DMS114 treated with DMSO at 0.1 percent for 48 hours (cell line): ENCODE measurements at regions not wholly inside any gene's neighbourhood (a gene's known extent, or its start where the extent isn't known, plus 50 kb on each side); places are given as distances from the start of the nearest gene placed in this dataset.

Experiments
- DNase-seq: peaks from one replicate; lab custom pipeline; 2025; ENCODE audit not compliant: unreplicated experiment; lab: John Stamatoyannopoulos, UW

GRCh38 chr11:64456509-64457320 is 97.8 kb downstream of the RPS6KA4 start:
- DNase-seq, result no peak

DNA sequence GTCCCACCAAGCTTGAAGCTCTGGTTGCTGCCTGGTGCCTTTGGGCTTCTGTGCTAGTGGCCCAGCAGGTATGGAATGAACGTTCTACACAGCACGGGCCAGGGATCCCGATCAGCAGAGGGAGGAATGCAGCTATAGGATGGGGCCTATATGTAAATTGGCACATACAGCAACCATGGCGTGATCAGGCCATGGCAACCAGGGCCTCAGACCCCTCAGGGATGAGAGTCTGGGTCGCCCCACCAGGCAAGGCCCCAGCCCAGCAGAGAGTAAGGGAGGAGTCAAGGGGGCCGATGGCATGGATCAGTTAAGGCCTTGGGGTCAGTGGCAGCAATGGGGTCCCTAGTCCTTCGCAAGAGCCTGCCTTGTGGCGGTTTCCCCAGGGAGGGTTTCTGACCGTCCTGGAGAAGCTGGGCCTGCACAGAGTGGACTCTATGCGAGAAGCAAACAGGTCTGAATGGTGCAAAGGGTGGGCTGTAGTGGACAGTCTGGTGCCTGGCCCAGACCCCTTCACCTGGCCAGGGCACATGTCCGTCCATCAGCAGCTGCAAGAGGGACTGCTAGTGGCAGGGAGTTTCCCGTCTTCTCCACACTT is 98.2 kb upstream of the SLC22A11 start:
- no peak for DNase-seq

GRCh38 chr11:64458997-64459396 is 96.7 kb upstream of the SLC22A11 start:
- no peak for DNase-seq

DNA sequence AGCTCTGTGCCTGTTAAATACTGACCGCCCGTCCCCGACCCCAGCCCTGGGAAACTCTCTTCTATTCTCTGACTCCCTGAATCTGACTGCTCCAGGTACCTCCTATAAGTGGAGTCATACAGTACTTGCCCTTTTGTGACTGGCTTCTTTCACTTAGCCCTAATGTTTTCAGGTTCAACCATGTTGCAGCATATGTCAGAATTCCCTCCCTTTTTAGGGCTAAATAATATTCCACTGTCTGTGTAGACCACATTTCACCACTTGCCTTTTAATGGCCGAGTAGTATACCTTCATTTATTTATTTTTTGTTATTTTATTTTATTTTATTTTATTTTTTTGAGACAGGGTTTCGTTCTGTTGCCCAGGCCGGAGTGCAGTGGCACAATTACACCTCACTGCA is 96.1 kb upstream of the SLC22A11 start:
- DNase-seq, result no peak

- no peak for DNase-seq
Measured at GRCh38 chr11:64461081-64461480, 94.7 kb upstream of the SLC22A11 start.

GRCh38 chr11:64466115-64466718 is 89.5 kb upstream of the SLC22A11 start:
- no peak for DNase-seq

DNA sequence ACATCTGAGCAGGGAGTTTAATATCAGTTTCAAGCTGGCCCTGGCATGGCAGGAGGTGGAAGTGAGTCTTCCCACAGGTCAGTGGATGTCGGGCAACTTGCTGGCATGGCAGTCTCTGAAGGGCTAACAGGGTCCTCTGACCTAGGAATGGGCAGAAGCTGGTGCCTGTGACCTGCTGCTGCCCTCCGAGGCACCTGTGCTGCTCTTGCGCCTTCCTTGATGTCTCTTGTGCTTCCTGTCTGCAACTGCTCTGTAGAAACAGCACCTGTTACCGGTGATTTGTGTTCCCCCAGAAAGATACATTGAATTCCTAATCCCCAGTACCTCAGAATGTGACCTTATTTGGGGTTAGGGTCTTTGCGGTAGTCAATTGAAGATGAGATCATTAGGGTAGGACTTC is 86.5 kb upstream of the SLC22A11 start:
- DNase-seq, result no peak

GRCh38 chr11:64472593-64473455 is 82.9 kb upstream of the SLC22A11 start:
- DNase-seq, result no peak

DNA sequence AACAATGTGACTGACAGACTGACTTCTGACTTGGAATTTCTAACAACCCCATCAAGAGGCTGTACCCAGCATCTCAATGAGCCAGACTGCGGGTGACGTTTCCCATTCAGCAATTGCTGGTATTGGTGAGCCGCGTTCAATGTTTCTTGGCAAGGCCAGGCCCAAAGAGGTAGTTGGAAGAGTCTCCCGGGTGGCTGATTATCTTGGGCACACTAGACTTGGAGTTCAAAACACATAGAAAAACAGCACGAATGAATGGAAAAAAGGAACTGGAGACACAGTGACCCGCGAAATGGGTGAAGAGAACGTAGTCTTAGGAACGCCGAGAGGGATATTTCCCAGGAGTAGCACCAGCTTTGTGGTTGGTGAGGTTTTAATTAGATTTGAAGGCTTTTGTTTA is 81.1 kb upstream of the SLC22A11 start:
- no peak for DNase-seq

- DNase-seq, result no peak
Measured at GRCh38 chr11:64475145-64475544, 80.6 kb upstream of the SLC22A11 start.

DNA sequence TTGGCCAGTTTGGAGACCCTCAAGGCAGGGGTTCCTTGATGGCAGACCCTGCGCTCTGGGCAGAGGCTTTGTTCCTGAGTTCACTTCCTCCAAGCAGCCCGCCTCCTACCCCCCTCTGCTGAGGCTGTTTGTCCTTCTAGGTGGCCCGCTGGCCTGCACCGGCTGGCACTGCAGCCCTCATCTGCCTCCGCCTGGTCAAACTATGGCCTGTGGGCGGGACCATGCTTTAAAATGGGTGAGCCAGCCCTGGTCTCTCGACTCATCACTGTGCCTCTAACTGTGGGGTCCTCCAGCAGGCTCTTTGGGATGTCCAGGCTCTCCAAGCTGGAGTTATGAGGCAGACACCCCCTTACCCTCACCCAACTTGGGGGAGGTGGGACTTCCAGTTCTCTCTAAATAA is 78.9 kb upstream of the SLC22A11 start:
- DNase-seq, result no peak

DNA sequence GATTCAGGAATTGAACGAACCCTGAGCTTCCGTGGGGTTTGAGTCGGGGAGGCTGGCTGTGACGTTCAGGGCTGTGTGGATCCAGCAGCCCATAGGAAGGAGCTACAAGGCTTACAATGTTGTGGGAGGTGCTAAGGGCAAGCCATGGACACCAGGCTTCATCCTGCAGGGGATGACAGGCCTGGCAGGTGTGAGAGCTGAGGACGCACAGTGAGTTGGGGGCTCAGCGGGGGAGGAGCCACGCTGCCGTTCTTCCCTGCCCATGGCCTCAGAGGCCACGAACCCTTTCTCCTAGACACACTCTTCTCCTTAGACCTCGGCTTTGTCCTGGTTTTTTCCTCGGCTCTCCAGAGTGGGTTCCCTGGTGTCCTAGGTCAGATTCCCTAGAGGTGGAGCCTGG is 78.1 kb upstream of the SLC22A11 start:
- DNase-seq, result no peak

DNA sequence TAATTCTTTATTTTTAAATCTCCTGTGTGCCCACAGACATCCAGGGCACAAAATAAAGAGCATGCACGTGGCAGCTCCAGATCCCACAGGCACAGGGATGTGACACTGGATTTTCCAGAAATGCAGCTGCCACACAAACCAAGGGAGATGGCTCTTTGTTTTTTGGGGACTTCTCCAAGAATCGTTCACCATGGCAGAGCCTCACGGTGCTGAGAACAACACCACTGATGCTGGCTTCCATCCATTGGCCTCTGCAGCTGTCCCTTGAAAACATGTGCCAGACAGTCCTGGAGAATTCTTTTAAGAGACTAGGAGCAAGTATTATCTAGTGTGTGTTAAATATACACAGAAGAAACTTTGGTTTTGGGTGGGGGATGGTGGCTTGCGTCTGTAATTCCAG is 73.2 kb upstream of the SLC22A11 start:
- DNase-seq, result no peak

DNA sequence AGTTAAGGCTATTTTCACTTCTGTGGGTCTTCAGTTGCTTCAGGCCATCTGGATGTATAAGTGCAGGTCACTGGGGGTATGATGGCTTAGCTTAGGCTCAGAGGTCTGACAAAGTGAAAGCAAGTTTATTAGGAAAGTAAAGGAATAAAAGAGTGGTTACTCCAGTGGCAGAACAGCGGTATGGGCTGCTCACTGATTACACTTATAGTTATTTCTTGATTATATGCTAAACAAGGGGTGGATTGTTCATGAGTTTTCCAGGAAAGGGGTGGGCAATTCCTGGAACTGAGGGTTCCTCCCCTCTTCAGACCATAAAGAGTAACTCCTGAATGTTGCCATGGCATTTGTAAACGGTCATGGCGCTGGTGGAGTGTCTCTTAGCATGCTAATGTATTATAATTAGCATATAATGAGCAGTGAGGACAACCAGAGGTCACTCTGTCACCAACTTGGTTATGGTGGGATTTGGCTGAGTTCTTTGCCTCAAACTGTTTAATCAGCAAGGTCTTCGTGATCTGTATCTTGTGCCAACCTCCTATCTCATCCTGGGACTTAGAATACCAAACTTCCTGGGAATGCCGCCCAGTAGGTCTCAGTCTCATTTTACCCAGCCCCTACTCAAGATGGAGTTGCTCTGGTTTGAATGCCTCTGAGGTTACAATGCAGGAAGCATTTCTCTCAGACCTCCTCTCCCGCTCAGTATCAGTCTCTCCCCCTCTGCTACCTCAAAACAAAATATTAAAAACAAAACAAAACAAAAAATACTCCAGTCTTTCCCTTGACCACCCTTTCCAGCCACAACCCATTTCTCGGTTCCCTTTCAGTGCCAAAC is 71.3 kb upstream of the SLC22A11 start:
- no peak for DNase-seq

DNA sequence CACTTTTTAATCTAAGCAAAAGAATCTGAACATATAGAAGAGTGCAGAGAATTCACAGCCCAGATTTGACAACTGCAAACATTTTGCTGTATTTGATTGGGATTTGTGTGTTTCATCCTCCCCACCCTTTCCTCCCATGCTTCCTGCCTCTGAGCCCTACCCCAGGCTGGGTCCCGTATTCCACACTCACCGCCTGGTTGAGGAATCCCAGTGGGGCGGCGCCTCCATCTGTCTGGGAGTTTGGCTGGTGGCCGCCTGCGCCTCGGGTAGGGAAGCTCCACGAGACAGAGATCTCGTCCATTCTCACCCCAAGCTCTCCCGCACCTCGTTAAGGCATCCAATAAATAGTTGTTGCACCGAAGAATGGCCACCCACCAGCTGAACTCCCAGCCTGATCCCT is 70.7 kb upstream of the SLC22A11 start:
- DNase-seq, result no peak

DNA sequence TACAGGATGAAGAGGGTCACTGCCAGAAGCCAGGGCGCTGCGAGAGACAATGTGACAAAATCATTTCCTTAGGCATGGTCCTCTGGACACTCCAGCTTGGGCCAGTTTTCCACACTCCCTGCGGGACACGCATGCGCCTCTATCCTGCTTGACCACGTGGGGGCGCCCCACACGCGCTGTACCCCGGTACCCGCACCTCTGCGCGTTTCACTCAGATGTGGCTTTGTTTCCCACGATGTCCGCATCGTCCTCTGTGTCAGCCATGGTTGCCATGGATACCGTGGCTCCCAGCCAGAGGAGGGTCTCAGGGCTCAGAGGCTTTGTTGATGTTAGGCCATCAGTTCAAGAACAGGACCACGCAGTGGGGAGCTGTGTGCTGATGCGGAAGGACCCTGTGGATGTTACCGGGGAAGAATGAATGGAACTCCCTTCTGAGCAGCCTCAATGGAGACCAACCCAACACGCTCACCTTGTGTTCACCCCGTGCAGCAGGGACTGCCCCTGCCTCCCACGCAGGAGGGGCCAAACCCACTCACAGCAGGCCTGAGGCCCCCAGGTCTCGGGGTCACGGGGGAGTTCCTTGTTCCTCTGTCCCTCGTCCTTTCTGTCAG is 65.8 kb upstream of the SLC22A11 start:
- DNase-seq, result peak; percentile 15

GRCh38 chr11:64490562-64491216 is 65.1 kb upstream of the SLC22A11 start:
- no peak for DNase-seq

DNA sequence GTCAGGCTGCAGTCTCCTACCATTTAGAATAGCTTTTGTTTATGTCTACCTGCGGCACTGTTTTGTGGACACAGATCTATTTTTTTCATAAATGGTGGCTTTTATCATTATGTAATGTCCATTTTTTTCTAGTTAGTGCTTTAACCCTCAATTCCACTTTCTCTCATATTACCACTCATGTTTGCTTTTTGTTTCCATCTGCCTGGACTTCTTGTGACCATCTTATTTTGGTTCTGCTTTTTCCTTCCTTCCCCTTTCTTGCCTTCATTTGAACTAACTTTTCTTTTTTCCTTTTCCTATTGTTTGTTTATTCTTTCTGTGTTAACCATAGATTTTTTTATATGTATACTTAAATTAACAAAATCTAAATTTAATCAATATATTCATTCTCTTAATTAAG is 63.2 kb upstream of the SLC22A11 start:
- DNase-seq, result no peak

DNA sequence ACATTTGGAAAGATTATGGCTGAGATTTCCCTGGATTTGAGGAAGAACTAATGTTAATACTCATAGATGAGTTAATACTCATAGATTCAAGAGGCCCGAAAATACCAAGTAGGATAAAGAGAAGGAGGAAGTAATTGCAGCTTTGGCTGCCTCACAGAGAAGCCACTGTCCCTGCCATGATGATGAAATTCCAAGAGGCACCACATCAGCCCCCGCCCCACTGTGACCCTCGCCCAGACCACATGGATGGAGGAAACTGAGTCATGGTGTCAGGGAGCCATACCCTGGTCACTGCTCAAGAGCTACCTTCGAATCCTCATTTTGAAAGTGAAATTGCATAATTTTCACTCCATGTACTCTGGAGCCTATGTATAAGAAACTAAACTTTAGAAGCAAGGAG is 57.6 kb upstream of the SLC22A11 start:
- DNase-seq, result no peak
